Astrocyte of the cerebellum (primary cell): ENCODE measurements at regions not wholly inside any gene's neighbourhood (a gene's known extent, or its start where the extent isn't known, plus 50 kb on each side); places are given as distances from the start of the nearest gene placed in this dataset.

Experiments used
- DNase-seq: peaks from one replicate; pipeline ENCODE4 v3.0.0-alpha.2; 2011; ENCODE audit warnings: low read depth
- H3K4me3 ChIP-seq: 2 replicates; pipeline ENCODE4 v1.5.1; 2011; ENCODE audit warnings: mild to moderate bottlenecking, low read depth, low read length, moderate library complexity
- CTCF ChIP-seq: IDR thresholded peaks from 2 replicates; pipeline ENCODE4 v1.5.1; 2012; ENCODE audit warnings: low read length, low read depth, moderate library complexity, mild to moderate bottlenecking; ENCODE audit errors: missing control alignments
- in situ Hi-C: cut with HindIII; loops from 2 replicates; pipeline ENCODE4 v1.10.0; 2017; ENCODE audit warnings: low sequenced_read_pairs

GRCh38 chr11:106152013-106152412 is 74.6 kb downstream of the AASDHPPT start:
- TF ChIP-seq CTCF: peak; percentile 9

GRCh38 chr11:106152824-106153223 is 75.4 kb downstream of the AASDHPPT start:
- TF ChIP-seq CTCF: no peak
- no peak overlapping the region for H3K4me3 ChIP-seq
- in situ Hi-C loops: no loop called here
- DNase-seq: no peak

More at GRCh38 chr11:106152013-106152412, 74.6 kb downstream of the AASDHPPT start:
- in situ Hi-C loops: no loop called here
- H3K4me3 ChIP-seq: no peak overlapping the region
- peak; percentile 8 for DNase-seq

GRCh38 chr11:106156290-106156937 is 79.0 kb downstream of the AASDHPPT start:
- DNase-seq: peak; percentile 52
- no peak overlapping the region for H3K4me3 ChIP-seq
- peak; percentile 68 for TF ChIP-seq CTCF
- in situ Hi-C loops: no loop called here

- no peak for DNase-seq
- in situ Hi-C loops: no loop called here
- no peak overlapping the region for H3K4me3 ChIP-seq
- TF ChIP-seq CTCF: no peak
Measured at GRCh38 chr11:106158406-106158805, 80.9 kb downstream of the AASDHPPT start.

- no peak overlapping the region for H3K4me3 ChIP-seq
- no peak for DNase-seq
- TF ChIP-seq CTCF: no peak
- in situ Hi-C loops: no loop called here
Measured at GRCh38 chr11:106159836-106160235, 82.4 kb downstream of the AASDHPPT start.

GRCh38 chr11:106160494-106160893 is 83.0 kb downstream of the AASDHPPT start:
- in situ Hi-C loops: no loop called here
- no peak for DNase-seq
- TF ChIP-seq CTCF: no peak
- H3K4me3 ChIP-seq: no peak overlapping the region
